Kidney glomerular epithelial cell (primary cell): ENCODE measurements at regions not wholly inside any gene's neighbourhood (a gene's known extent, or its start where the extent isn't known, plus 50 kb on each side); places are given as distances from the start of the nearest gene placed in this dataset.
"Not testable (repeated sequence)": the region's sequence is repeated elsewhere in the genome, so short reads cannot be mapped to it uniquely, and the experiment has no call there.

ENCODE experiments used
- DNase-seq: peaks from one replicate; lab custom pipeline; 2025; lab: John Stamatoyannopoulos, UW

- peak; percentile 47 for DNase-seq
These were observed 61.1 kb upstream of the VAMP7 start for GRCh38 chrX:155819966-155820491.

- DNase-seq = no peak
These were observed 61.6 kb upstream of the VAMP7 start for GRCh38 chrX:155819525-155819924.

DNA sequence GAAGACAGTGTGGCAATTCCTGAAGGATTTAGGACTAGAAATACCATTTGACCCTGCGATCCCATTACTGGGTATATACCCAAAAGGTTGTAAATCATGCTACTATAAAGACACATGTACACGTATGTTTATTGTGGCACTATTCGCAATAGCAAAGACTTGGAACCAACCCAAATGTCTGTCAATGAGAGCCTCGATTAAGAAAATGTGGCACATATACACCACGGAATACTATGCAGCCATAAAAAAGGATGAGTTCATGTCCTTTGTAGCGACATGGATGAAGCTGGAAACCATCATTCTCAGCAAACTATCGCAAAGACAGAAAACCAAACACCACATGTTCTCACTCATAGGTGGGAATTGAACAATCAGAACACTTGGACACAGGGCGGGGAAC lies 66.8 kb upstream of the VAMP7 start:
- DNase-seq = not testable (repeated sequence)

DNA sequence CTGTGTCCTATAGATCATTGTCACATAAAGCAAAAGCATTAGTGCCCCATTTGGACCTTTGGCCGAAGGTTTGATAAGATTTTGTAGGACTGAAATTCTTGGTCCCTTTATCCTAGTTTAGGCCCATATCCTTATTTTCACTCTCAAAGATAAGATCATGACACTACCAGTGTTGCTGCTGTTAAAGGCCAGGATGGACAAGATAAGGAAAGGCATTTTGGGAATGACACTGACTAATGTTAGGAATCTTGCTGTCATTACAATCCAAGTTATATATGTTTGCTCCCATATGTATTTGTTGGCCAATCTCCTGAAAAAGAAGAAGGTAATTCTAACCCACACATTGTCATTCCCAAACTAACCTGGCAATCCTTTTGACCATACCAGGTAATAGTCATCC lies 101.3 kb upstream of the VAMP7 start:
- DNase-seq = no peak

GRCh38 chrX:155778844-155779553 lies 102.1 kb upstream of the VAMP7 start:
- no peak for DNase-seq

GRCh38 chrX:155774387-155774786 lies 106.8 kb upstream of the VAMP7 start:
- no peak for DNase-seq

DNA sequence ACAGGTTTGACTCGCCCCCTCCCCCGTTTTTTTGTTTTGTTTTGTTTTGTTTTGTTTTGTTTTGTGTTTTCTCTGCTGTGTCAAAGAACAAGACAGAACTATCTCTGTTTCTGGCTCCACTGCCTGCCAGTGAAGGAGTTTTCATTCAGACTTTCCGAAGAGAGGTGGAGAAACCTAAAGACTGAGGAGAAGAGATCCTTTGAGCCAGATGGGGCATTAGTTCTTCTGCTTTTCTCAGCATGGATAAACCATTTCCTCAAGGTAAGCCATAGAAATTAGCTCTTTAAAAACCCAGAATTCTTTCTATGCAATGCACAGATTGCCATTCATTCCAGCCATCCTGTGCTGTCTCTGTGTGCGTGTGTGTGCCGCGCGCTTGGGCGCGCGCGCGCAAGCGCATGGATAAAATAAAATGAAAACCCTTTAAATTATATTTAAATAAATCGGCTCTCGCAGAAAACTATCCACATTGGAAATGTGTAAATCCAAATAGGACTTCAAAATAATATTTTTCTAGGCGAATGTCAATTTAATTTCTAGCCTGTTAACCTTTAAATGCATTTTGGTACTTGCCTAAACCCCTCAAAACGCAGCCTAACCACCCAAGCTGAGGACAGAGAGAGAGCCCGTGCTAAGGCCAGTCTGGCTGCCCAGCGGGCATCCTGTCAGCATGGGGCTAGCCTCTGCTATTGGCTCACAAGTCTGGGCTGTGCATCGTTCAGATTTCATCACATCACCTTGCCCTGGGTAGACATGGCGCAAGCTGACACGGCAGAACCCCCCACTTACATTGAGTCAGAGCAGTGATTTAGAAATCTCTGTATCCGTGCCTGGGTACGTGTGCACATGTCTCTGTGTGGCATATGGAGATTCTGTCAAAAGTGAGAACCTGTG lies 113.0 kb upstream of the VAMP7 start:
- DNase-seq = no peak

GRCh38 chrX:155767051-155767875 lies 113.9 kb upstream of the VAMP7 start:
- peak; percentile 70 for DNase-seq

DNA sequence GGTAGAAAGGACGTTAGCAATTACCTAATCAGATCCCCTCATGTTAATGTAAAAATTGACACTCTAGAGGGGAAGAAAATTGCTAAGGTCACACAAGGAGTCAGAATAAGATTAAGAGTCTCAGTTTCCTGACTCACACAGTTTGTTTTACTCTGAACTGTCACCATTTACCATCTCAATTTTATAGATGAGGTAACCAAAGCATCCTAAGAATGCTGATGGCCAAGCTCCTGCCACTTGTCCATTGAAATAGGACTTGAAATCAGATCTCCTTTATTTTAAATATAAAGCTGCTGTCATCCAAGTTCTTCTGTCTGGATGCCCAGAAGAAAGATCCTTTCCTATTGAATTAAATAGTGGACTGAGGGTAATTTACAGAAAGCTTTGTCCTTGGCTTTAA lies 114.8 kb upstream of the VAMP7 start:
- no peak for DNase-seq

- no peak for DNase-seq
These were observed 120.0 kb upstream of the VAMP7 start for GRCh38 chrX:155761185-155761584.

DNA sequence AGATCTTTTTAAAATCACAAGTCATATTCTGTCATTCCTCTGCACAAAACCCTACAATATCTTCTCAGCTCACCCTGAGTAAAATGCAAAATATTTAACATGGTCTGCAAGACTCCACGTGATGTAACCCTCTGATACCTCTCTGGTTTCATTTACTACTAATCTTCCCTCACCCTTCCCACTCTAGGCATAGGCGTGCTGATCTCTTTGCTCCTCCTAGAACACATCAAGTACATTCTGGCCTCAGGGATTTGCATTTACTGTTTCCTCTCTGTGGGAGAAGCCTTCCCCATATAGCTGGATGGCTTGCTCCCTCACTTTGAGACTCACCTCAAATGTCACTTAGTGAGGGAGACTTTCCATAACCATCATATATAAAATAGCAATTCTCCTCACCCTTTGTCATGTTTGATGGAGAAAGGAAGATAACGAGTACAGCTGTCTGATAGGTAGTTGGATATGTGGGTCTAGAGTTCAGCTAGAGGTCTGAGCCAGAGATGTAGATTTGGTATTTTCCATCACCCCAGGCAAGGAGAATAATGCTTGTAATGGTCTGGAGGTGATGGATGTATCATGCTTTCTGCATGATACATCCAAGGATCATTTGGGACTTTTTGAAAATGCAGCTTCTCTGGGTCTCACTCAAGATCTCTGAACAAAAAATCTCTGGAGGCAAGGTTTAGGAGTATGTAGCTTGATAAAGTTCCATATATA lies 123.9 kb upstream of the VAMP7 start:
- DNase-seq = no peak

- no peak for DNase-seq
These were observed 125.3 kb upstream of the VAMP7 start for GRCh38 chrX:155755706-155756337.

- DNase-seq = no peak
These were observed 130.0 kb upstream of the VAMP7 start for GRCh38 chrX:155751131-155751530.

DNA sequence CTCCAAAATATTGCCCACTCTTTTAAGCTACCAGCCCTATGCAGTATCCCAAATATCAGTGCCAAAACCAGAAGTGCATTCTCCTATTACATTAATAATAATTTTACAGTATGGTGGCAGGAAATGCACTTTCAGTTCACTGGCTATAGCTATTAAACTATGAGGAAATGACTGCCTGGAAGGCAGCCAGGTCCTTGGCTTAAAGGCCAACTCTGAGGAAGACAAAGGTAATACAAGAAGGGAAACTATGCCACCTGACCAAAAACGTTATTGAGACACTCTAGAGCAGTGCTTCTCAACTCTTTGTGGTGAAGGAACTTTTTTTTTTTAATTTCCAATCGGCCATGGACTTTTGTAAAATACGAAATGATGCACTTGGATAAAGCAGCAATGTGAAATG lies 133.6 kb upstream of the VAMP7 start:
- DNase-seq = no peak

DNA sequence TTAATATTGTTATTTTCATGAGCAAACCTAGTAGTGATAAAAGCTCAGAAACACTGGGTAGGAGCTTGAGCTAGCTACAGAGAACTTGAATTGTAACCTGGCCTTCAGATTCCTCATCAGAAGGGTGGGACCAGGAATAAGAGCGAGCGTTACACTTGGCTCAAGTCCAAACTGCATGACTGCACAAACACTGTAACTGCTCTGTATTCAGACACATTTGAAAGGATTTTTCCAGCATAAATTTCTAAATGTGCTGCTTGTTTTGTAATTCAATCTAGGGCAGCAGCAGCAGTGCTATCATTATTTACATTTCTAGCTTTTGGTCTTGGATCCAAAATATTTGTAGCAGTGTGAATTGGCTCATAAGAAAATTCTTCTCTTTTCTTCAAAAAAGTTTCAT lies 133.0 kb upstream of the TMLHE start:
- peak; percentile 1 for DNase-seq

GRCh38 chrX:155744534-155744933 lies 131.8 kb upstream of the TMLHE start:
- no peak for DNase-seq

GRCh38 chrX:155728335-155728734 lies 115.6 kb upstream of the TMLHE start:
- not testable (repeated sequence) for DNase-seq

DNA sequence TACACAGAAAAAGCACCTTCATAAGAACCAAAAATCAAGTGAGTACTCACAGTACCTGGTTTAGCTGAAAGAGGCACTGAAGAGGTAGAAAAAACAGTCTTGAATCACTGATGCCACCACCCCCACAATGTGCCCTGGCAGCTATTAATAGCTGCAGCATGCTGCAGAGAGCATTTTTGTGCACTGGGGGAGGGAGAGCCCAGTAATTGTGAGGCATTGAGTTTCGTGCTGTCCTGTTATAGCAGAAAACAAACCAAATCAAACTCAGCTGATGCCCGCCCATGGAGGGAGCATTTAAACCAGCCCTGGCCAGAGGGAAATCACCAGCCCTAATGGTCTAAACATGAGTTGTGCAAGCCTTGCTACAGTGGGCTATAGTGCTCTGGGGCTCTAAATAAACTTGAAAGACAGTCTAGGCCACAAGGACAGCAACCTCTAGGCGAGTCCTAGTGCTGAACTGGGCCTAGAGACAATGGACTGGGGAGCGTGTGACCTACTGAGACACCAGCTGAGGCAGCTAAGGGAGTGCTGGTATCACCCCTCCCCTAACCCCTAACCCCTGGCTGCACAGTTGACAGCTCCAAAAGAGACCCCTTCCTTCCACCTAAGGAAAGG lies 106.3 kb upstream of the TMLHE start:
- no peak for DNase-seq

GRCh38 chrX:155715141-155715540 lies 102.4 kb upstream of the TMLHE start:
- DNase-seq = no peak

- DNase-seq = no peak
These were observed 82.7 kb upstream of the TMLHE start for GRCh38 chrX:155695419-155695818.

DNA sequence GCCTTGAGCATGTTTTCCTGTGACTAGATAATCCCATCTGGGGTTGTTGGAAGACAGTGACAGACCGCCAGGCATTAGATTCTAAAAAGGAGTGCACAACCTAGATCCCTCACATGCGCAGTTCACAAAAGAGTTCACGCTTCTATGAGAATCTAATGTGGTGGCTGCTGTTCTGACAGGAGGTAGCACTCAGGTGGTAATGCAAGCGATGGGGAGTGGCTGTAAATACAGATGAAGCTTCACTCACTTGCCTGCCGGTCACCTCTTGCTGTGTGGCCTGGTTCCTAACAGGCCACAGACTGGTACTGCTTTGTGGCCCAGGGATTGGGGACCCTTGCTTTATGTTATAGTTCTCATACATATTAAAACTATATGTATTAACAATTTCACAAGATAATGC lies 81.9 kb upstream of the TMLHE start:
- no peak for DNase-seq
